Upper lobe of left lung (tissue), 6 donors: ENCODE measurements at regions not wholly inside any gene's neighbourhood (a gene's known extent, or its start where the extent isn't known, plus 50 kb on each side); places are given as distances from the start of the nearest gene placed in this dataset.

ENCODE experiments used
- ATAC-seq, 2 donors: fragments of 200-7000 bp; cut with Tn5 transposase; one replicate each; pipeline ENCODE4 v1.9.1; 2022; ENCODE audit warnings: mild to moderate bottlenecking in 2 of 2, moderate library complexity in 2 of 2; ENCODE audit not compliant: low FRiP score in 2 of 2
- DNase-seq, 2 donors: peaks; one replicate each; pipeline ENCODE4 v3.0.0-alpha.2; 2019 to 2020
- H3K27ac ChIP-seq, 4 donors: fragments of 200-600 bp; sonication (generic); one replicate each; pipeline ENCODE4 v1.5.1; 2016 to 2019
- H3K27me3 ChIP-seq, 4 donors: fragments of 200-600 bp; sonication (generic); one replicate each; pipeline ENCODE4 v1.5.1; 2017 to 2019
- H3K36me3 ChIP-seq, 4 donors: fragments of 200-600 bp; sonication (generic); one replicate each; pipeline ENCODE4 v1.5.1; 2016 to 2019
- H3K4me1 ChIP-seq, 4 donors: fragments of 200-600 bp; sonication (generic); one replicate each; pipeline ENCODE4 v1.5.1; 2018 to 2019
- H3K4me3 ChIP-seq, 4 donors: fragments of 200-600 bp; sonication (generic); one replicate each; pipeline ENCODE4 v1.5.1; 2017 to 2019; ENCODE audit warnings: mild to moderate bottlenecking in 2 of 4, moderate library complexity in 1 of 4
- H3K9me3 ChIP-seq, 4 donors: fragments of 200-600 bp; sonication (generic); one replicate each; pipeline ENCODE4 v1.5.1; 2018 to 2019
- CTCF ChIP-seq, 6 experiments: fragments of 450-650 bp in 4 of 6; fragments of 200-600 bp in 2 of 6; sonication (generic) in 2 of 6; IDR thresholded peaks; one replicate each; pipeline ENCODE4 v1.5.1; 2016 to 2019; ENCODE audit warnings: antibody characterized with exemption in 6 of 6
- EP300 ChIP-seq, 4 donors: sonication (generic); formaldehyde crosslinking; IDR thresholded peaks; one replicate each; pipeline ENCODE4 v1.5.1; 2017; ENCODE audit warnings: antibody characterized with exemption in 4 of 4, control low read depth in 2 of 4
- POLR2A ChIP-seq, 4 donors: fragments of 450-650 bp; IDR thresholded peaks; one replicate each; pipeline ENCODE4 v1.5.1; 2016 to 2017; ENCODE audit warnings: antibody characterized with exemption in 4 of 4, mild to moderate bottlenecking in 2 of 4
- POLR2AphosphoS5 ChIP-seq, 2 donors: sonication (generic); formaldehyde crosslinking; IDR thresholded peaks; one replicate each; pipeline ENCODE4 v1.5.1; 2017; ENCODE audit warnings: antibody characterized with exemption in 2 of 2
- WGBS, 2 donors: methylation state at CpG; one replicate each; pipeline ENCODE4 v1.1.5; 2017 to 2018; 5-methylcytosine and 5-hydroxymethylcytosine counted together
- donor health status: DM: no; HTN: no; CAD: no; lungs with moderate emphysema.
- donor health status: DM: no; HTN: yes; CAD: no; lungs with severe emphysema.

DNA sequence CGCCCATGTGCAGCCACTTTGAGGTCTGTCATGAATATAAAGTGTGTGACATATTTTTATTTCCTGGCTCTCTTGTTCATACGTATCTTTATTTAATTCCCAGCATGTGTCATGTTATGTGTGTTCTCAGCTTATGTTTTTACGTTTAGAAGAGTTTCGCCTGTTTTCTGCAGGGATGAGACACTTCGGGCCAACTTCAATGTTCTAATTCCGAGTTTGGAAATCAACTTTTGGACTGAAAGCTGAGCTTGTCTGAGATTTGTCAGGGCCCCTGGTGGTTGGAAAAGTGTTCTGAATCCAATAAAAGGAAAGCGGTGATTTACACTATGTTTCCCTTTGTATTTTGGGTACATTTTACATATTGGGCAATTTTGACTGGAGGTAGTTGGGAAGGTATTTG lies 810.7 kb downstream of the TBC1D22A start:
- no peaks in the 10 kb centered on the region for H3K4me1 ChIP-seq
- no peaks in the 10 kb centered on the region for H3K27me3 ChIP-seq
- no peaks in the 10 kb centered on the region for H3K36me3 ChIP-seq
- ATAC-seq (no peak), DNase-seq (no peak)
- TF ChIP-seq CTCF (IDR thresholded peaks at IDR 0.05) (no peak), EP300 (IDR thresholded peaks at IDR 0.05) (no peak), POLR2AphosphoS5 (IDR thresholded peaks at IDR 0.05) (no peak), POLR2A (IDR thresholded peaks at IDR 0.05) (no peak)
- WGBS, 2 donors: 87% methylated on average over 7 of the region's 7 CpGs
- no peak overlapping the region for H3K27ac ChIP-seq
- H3K4me3 ChIP-seq: no peak overlapping the region
- H3K9me3 ChIP-seq: no peaks in the 10 kb centered on the region

DNA sequence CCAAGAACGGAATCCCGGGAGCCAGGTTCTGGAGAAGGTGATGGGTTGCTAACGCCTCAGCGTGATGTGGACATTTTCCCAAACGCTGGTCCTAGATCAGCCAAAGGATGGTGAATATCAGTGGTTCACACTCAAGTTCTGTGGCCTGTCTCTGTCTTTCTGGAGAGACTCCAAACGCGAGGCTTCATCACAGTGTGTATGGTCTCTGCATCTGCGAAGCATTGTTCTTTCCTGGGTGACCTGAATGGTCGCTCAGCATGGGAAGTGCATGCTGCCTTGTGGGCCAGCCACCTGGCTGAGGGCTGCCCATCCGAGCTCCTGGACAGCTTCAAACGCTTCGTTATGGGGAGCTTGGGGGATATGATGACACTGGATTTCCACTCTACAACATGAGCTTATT lies 810.0 kb downstream of the TBC1D22A start:
- 91 to 93% methylated on average over 12 of the region's 12 CpGs for WGBS, 2 donors
- H3K9me3 ChIP-seq: no peaks in the 10 kb centered on the region
- no peak overlapping the region for H3K4me3 ChIP-seq
- H3K36me3 ChIP-seq: no peaks in the 10 kb centered on the region
- no peak overlapping the region for H3K27ac ChIP-seq
- H3K4me1 ChIP-seq: no peaks in the 10 kb centered on the region
- TF ChIP-seq EP300 (IDR thresholded peaks at IDR 0.05) (no peak), POLR2AphosphoS5 (IDR thresholded peaks at IDR 0.05) (no peak), CTCF (IDR thresholded peaks at IDR 0.05) (no peak), POLR2A (IDR thresholded peaks at IDR 0.05) (no peak)
- ATAC-seq (no peak), DNase-seq (no peak)
- no peaks in the 10 kb centered on the region for H3K27me3 ChIP-seq

DNA sequence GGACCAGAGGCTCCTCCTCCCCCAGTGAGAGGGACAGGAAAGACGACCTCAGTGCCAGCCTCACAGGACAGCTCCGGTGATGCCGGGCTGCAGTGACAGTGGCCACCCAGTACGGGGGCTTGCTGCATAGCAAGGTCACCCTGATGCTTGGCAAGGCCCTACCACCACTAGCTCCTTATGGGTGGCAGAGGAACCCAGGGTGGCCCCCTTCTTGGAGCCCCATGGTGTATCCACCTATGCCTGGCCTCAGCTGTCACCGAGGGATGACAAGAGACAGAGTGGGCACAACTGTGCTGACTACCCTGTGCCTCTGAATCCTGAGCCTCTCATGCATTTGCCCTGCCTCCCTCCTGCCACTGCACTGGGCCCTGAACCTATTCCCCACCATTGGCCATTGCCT lies 809.2 kb downstream of the TBC1D22A start:
- DNase-seq (no peak), ATAC-seq (no peak)
- no peaks in the 10 kb centered on the region for H3K27me3 ChIP-seq
- H3K4me1 ChIP-seq: no peaks in the 10 kb centered on the region
- 90 to 100% methylated on average over 1 to 5 of the region's 5 CpGs for WGBS, 2 donors
- no peak overlapping the region for H3K4me3 ChIP-seq
- no peaks in the 10 kb centered on the region for H3K9me3 ChIP-seq
- H3K27ac ChIP-seq: no peak overlapping the region
- no peaks in the 10 kb centered on the region for H3K36me3 ChIP-seq
- TF ChIP-seq POLR2A (IDR thresholded peaks at IDR 0.05) (no peak), POLR2AphosphoS5 (IDR thresholded peaks at IDR 0.05) (no peak), CTCF (IDR thresholded peaks at IDR 0.05) (no peak), EP300 (IDR thresholded peaks at IDR 0.05) (no peak)

- DNase-seq (no peak), ATAC-seq (no peak)
- H3K4me3 ChIP-seq: no peak overlapping the region
- WGBS, 2 donors: 90 to 96% methylated on average over 5 of the region's 5 CpGs
- no peak overlapping the region for H3K27ac ChIP-seq
- H3K4me1 ChIP-seq: no peaks in the 10 kb centered on the region
- TF ChIP-seq POLR2A (IDR thresholded peaks at IDR 0.05) (no peak), POLR2AphosphoS5 (IDR thresholded peaks at IDR 0.05) (no peak), CTCF (IDR thresholded peaks at IDR 0.05) (no peak), EP300 (IDR thresholded peaks at IDR 0.05) (no peak)
- H3K27me3 ChIP-seq: no peaks in the 10 kb centered on the region
- H3K36me3 ChIP-seq: no peaks in the 10 kb centered on the region
- no peaks in the 10 kb centered on the region for H3K9me3 ChIP-seq
Measured at GRCh38 chr22:47570851-47571250, 808.4 kb downstream of the TBC1D22A start.

- Histone ChIP-seq H3K4me1 (no peaks in the 10 kb centered on the region), H3K27ac (no peak overlapping the region), H3K27me3 (no peaks in the 10 kb centered on the region), H3K9me3 (no peaks in the 10 kb centered on the region), H3K36me3 (no peaks in the 10 kb centered on the region), H3K4me3 (no peak overlapping the region)
- DNase-seq (no peak), ATAC-seq (no peak)
- no peak for TF ChIP-seq POLR2AphosphoS5 (IDR thresholded peaks at IDR 0.05)
- no peak for TF ChIP-seq EP300 (IDR thresholded peaks at IDR 0.05)
- TF ChIP-seq POLR2A (IDR thresholded peaks at IDR 0.05): no peak
- 86 to 91% methylated on average over 12 to 14 of the region's 14 CpGs for WGBS, 2 donors
Measured at GRCh38 chr22:47570300-47570685, 807.8 kb downstream of the TBC1D22A start.
